ENCODE measurements at regions not wholly inside any gene's neighbourhood (a gene's known extent, or its start where the extent isn't known, plus 50 kb on each side); places are given as distances from the start of the nearest gene placed in this dataset.

GRCh38 chr5:142434322-142434612 lies 109.4 kb upstream of the SPRY4 start:
- no peak for DNase-seq (ENCODE audit: low read depth)

DNA sequence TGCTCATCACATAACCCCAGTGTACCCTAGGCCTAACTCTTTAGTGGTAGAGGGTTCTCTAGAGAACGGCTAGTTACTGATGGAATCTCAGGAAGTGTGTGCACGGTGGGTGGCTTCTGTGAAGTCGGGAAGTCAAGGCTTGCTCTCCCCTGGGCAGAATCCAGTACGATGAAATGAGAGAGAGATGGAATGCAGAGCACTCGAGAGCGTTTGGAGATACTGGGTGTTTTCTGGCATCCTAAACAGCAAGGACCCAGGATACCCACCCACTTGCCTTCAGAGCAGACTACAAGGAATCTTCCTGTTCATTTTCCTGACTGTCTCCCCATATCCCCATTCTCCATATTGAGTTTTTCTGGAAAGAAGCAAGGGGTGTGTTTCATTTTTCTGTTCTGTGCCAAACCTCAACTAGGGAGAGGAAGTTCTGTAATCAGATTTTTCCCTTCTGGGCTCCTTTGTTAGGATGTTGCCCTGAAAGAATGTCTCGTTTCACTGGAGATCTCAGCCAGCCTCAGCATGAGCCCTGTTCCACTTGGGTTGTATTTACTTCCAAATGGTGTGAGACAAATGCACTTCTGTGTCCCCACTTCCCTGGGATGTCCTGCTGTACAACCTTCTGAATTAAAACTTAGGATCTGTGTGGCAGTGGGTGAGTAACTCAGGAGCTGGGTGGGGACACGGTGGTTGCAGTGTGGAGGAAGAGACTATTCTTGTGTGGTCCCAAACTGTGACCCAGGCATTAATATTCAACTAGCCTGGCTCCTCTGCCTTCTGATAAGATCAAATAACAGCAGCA lies 108.9 kb upstream of the SPRY4 start:
- DNase-seq (ENCODE audit: low read depth) = peak; percentile 25

DNA sequence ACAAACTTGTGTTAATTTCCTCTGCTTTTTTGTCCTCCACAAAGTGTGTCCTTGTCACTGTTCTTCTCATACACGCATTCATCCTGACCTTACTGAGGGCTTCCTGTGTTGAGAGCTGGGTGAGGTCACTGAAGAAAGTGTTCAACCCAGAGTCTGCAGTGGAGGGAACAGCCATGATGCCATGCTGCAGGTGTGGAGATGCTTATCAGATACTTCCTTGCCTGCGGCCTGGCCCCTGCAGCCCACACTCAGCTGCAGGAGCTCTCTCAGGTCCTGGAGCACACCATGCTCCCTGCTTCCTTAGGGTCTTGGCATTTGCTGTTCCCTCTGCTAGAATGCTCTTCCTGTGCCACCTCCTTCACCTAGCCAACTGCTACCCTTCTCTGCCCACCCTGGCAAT lies 108.1 kb upstream of the SPRY4 start:
- no peak for DNase-seq (ENCODE audit: low read depth)

GRCh38 chr5:142432369-142432863 lies 107.6 kb upstream of the SPRY4 start:
- DNase-seq (ENCODE audit: low read depth) = no peak

DNA sequence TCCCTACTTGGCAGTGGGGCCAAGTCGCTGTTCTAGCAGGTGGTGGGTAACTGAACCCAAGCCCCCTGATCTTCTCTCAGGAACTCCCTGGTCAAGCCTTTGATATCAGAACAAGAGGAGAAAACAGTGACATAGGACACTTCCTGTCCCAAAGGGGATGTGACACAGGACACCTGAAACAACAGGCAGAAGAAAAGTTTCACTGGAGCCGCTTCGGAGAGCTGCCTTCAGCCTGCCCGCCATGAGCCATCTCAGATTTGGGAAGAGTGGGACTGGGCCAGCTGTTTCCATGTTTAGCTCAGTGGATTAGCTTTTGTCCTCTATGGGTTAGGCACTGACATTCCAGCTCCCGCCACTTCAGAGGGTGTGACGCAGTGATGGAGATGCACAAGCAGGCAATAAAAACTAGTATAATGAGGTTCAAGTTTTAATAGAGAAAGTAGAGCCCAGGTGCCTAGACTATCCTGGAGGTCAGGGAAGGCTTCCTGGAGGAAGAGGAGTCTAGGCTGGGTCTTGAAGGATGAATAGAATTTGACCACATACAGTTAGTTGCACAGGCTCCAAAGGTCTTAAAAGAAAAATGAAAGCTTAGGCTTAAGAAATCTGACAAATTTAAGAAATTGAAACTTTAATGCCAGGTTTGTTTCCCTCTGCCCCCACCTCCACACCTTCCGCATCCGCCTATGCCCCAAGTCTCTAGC lies 104.1 kb upstream of the SPRY4 start:
- DNase-seq (ENCODE audit: low read depth) = no peak

DNA sequence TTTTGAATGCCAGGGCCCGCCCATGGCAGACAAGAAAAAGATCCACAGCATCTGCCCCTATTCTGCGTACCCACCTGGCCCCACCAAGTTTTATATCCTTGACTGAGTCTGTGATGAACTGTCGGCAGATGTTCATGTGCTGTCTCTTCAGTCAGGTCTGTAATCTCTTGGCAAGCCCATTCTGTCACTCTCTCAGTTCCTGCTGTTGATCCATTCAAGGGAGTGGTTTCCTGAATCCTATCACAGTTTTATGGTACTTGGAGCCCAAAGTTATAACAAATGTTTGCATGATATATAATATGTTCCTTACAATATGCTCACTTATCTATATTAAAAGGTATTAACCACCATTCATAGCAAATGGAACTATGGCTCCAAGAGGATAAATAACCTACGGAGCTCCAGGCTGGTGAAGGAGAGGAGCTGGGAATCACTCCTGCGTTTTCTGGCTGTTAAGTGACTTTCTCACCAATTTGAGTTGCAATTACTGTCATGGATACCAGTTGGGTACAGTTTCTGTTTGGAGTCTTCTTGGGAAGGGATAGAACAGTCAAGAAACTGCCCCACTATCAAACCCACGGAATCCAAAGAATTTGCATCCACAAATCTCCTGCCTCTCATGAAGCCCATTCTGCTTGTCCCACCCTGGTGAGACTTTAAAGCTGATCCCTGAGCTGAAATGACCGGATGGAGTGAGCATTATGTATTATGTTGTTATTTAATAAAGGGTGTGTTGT lies 103.4 kb upstream of the SPRY4 start:
- DNase-seq (ENCODE audit: low read depth) = peak; percentile 23

GRCh38 chr5:142427529-142427928 lies 102.7 kb upstream of the SPRY4 start:
- DNase-seq (ENCODE audit: low read depth) = no peak

DNA sequence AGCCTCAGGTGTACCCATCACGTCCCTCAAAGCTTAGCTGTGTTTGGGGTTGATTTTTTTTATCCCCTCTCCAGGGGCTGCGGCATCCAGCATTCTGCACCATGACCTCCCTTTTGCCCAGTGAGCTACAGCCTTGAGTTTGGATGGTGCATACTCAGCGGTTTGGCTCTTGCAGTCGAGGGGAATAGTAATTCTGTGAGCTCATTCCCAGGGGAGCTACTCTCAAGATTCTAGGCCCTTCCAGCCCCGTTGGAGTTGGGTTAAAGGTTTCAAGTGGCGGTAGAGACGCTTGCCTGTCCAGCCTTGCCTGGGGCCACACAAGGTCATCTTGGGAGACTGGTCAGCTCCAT lies 102.2 kb upstream of the SPRY4 start:
- no peak for DNase-seq (ENCODE audit: low read depth)

DNA sequence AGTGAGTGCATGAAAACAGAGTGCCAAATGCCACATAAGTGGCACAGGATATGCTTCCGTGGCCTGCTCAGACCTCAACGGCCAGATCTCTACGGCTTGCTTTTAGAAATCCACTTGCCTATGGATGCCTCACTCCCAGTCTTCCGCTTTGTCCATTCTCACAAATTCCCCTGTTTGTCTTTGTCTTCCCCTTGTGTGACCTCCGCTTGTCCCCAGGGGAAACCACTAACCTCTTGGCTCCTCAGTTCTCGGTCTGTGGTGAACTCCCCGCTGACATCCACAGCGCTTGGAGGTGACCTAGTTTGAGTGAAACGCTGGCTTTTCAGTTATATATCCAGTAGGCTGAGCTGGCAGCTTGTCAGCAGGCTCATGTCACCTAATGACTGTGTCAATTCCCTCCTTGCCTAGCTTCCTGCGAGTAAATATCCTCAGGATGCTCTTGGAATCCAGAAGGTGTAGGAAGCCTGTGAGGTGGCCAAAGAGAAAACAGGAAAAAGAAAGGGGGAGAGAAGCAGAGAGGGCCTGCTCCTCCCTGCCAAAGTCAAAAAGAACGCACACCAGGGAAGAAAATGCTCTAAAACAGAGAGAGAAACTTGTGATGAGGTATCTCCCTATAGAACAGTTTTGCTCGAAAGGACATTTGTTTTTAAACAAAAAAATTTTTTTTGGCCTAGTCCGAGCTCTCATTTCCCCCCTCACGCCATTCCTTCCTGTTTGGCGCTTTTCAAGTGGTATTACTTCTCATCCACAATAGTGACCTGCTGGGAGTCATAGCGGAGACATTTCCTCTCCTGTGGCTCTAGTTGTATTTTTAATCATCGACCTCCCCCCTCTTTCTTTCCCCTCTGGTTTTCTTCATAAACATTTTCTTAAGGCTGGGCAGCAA lies 101.6 kb upstream of the SPRY4 start:
- DNase-seq (ENCODE audit: low read depth) = no peak

DNA sequence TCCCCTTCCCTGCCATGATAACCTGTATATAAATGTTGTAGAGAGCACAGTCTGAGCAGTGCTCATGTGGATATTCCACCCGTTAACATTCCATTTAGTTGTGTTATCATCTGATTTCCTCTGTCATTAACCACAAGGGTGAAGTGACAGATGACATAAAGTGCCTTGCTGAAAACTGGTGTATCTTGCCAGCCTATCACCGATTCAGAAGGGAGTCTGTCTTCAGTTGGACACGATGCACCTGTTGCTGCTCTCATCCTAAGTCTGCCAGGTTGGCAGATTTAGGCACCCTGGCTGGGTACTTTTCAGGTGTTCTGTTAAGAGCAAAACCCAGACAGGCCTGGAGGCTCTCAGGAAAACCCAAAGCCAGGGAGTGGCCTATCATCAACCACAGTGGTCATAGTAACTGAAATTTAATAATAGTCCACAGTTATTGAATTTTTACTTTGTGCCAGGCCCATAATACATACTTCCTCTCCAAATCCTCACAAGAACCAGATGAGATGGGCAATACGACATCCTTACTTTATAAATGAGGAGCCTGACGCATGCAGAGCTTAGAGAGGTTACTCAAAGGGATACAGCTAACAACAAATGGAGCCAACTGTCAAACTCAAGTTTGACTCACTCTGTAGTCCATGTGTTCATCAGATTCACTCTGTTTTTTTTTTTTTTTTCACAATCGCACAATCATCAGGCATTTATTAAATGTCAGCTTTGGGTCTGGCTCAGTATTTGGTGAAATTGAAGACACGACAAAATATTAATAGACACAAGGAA lies 100.7 kb upstream of the SPRY4 start:
- DNase-seq (ENCODE audit: low read depth) = no peak

- peak; percentile 71 for DNase-seq (ENCODE audit: low read depth)
Observed at GRCh38 chr5:142422429-142422828, 97.6 kb upstream of the SPRY4 start.

DNA sequence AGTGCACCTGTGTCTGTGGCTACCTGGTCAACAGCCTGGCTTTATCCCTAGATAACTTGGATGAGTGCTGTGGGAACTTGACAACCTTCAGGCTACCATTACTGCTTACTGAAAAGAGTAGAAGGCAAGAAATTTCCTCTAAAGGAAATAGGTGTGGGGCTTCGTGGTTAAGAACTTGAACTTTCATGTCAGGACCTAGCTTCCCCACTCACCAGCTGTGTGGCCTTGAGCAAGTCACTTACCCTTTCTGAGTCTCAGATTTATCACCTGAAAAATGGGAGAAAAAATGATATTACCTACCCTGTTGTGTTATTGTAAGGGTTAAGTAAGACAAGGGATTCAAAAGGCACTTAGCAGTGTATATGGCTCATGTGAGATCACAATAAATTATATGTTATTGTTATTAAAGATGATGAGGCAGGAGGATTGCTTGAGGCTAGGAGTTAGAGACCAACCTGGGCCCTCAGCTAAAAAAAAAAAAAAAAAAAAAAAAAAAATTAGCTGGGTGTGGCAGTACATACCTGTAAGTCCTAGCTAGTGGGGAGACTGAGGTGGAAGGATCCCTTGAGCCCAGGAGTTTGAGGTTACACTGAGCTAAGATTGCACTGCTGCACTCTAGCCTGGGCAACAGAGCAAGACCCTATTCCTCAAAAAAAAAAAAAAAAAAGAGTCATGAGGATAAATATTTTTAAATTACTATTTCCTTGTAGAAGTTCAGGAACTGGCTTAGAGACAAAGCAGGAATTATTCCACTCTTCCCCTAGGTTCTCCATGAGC lies 97.0 kb upstream of the SPRY4 start:
- no peak for DNase-seq (ENCODE audit: low read depth)

DNA sequence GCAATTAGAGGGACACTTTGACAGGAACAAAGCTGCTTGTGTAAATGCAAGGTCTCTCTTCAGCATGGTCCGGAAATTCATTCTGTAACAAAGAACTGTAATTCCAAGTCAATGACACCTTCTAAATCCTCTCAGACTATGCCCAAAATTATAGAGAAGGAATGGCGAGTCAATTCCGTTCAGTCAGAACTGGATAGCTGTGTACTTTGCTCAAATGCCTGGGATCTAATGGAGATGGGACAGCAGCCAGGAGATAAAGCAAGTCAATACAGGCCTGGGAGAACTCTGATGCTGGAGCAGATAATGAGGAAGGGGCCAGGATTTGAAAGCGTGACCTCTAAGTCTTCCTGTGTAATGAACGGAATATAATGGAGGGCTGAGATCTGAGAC lies 96.4 kb upstream of the SPRY4 start:
- DNase-seq (ENCODE audit: low read depth) = no peak

GRCh38 chr5:142420561-142421227 lies 95.9 kb upstream of the SPRY4 start:
- peak; percentile 91 for DNase-seq (ENCODE audit: low read depth)

DNA sequence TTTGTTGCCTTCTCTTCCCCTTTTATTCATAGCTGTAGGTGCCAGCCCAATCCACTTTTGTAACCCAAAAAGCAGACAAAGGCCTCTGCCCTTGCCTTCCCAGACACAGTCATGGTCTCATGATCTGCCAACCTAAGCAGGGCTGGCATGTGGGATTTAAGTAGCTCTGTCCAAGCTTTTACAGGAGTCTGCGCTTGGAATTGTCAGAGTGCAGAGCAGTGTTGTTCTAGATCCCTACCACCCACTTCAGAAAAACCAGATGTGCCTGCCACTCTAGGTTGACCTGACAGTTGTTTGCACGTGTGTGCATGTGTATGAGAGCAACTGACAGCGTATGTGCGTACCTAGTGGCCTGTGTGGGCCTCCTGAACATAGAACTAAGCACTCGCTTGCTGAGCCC lies 87.8 kb upstream of the SPRY4 start:
- peak; percentile 25 for DNase-seq (ENCODE audit: low read depth)

GRCh38 chr5:142411656-142412425 lies 87.0 kb upstream of the SPRY4 start:
- no peak for DNase-seq (ENCODE audit: low read depth)

- DNase-seq (ENCODE audit: low read depth) = no peak
Observed at GRCh38 chr5:142411103-142411502, 86.3 kb upstream of the SPRY4 start.

GRCh38 chr5:142408981-142409481 lies 84.2 kb upstream of the SPRY4 start:
- DNase-seq (ENCODE audit: low read depth) = no peak

DNA sequence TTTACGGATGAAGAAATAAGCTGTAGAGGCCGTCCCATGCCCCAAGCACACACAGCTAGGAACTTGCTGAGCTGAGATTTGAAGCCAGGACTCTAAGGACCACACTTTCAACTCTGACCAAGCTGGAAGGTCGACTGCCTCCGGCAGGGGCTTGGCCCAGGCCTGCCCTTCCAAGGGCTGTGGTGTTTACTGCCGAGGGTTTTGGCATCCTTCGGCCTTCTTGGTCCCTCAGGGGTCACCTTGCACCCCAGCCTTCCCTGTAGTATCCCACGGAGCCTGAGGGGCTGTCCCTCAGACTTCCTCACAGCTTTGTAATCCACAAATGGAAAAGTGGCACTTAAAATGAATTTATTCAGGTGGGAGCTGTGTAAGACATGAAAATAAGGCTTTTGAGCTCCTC lies 83.7 kb upstream of the SPRY4 start:
- no peak for DNase-seq (ENCODE audit: low read depth)

Data from LHCN-M2 (cell line).